HG03175 (cell line): ENCODE measurements at regions not wholly inside any gene's neighbourhood (a gene's known extent, or its start where the extent isn't known, plus 50 kb on each side); places are given as distances from the start of the nearest gene placed in this dataset.
"Not testable (repeated sequence)": the region's sequence is repeated elsewhere in the genome, so short reads cannot be mapped to it uniquely, and the experiment has no call there.

Experiments used
- ATAC-seq: cut with Tn5 transposase; IDR thresholded peaks from one replicate; pipeline ENCODE4 v1.9.1; 2021; ENCODE audit warnings: mild to moderate bottlenecking, moderate library complexity; ENCODE audit not compliant: unreplicated experiment

- ATAC-seq: no peak
Observed at GRCh38 chr6:134420614-134421181, 102.8 kb upstream of the SGK1 start.

GRCh38 chr6:134419716-134420115, 101.8 kb upstream of the SGK1 start:
- ATAC-seq: no peak

GRCh38 chr6:134416418-134417154, 98.7 kb upstream of the SGK1 start:
- ATAC-seq: no peak

GRCh38 chr6:134415656-134416055, 97.7 kb upstream of the SGK1 start:
- ATAC-seq: no peak

- no peak for ATAC-seq
Observed at GRCh38 chr6:134415194-134415593, 97.3 kb upstream of the SGK1 start.

GRCh38 chr6:134414793-134415192, 96.9 kb upstream of the SGK1 start:
- ATAC-seq: no peak

- no peak for ATAC-seq
Observed at GRCh38 chr6:134413241-134413643, 95.3 kb upstream of the SGK1 start.

GRCh38 chr6:134410541-134410940, 92.6 kb upstream of the SGK1 start:
- no peak for ATAC-seq

GRCh38 chr6:134407791-134408190, 89.9 kb upstream of the SGK1 start:
- no peak for ATAC-seq

- no peak for ATAC-seq
Observed at GRCh38 chr6:134406311-134406710, 88.4 kb upstream of the SGK1 start.

- ATAC-seq: no peak
Observed at GRCh38 chr6:134405386-134406087, 87.6 kb upstream of the SGK1 start.

GRCh38 chr6:134403312-134403711, 85.4 kb upstream of the SGK1 start:
- ATAC-seq: not testable (repeated sequence)

- ATAC-seq: no peak
Observed at GRCh38 chr6:134402372-134402984, 84.6 kb upstream of the SGK1 start.

- ATAC-seq: no peak
Observed at GRCh38 chr6:134400941-134401340, 83.0 kb upstream of the SGK1 start.

GRCh38 chr6:134398453-134398852, 80.5 kb upstream of the SGK1 start:
- ATAC-seq: no peak

GRCh38 chr6:134397676-134398075, 79.8 kb upstream of the SGK1 start:
- ATAC-seq: no peak

- no peak for ATAC-seq
Observed at GRCh38 chr6:134394905-134395304, 77.0 kb upstream of the SGK1 start.

- no peak for ATAC-seq
Observed at GRCh38 chr6:134394208-134394607, 76.3 kb upstream of the SGK1 start.

GRCh38 chr6:134391205-134391604, 73.3 kb upstream of the SGK1 start:
- no peak for ATAC-seq

- ATAC-seq: no peak
Observed at GRCh38 chr6:134389658-134390057, 71.7 kb upstream of the SGK1 start.

- no peak for ATAC-seq
Observed at GRCh38 chr6:134389129-134389528, 71.2 kb upstream of the SGK1 start.

- not testable (repeated sequence) for ATAC-seq
Observed at GRCh38 chr6:134386482-134386881, 68.6 kb upstream of the SGK1 start.
